Liver (tissue), 7 donors: ENCODE measurements at regions not wholly inside any gene's neighbourhood (a gene's known extent, or its start where the extent isn't known, plus 50 kb on each side); places are given as distances from the start of the nearest gene placed in this dataset.

Source experiments
- DNase-seq: peaks from one replicate; pipeline ENCODE4 v3.0.0-alpha.2; 2017; ENCODE audit warnings: low spot score
- H3K27ac ChIP-seq, 2 donors: one replicate each; pipeline ENCODE4 v1.7.0; 2013; ENCODE audit warnings: inconsistent platforms in 2 of 2, low read length in 2 of 2, control low read depth in 1 of 2, low read depth in 1 of 2, mild to moderate bottlenecking in 1 of 2
- H3K27me3 ChIP-seq, 4 donors: one replicate each; pipeline versions ENCODE4 v1.6.1 to v1.7.0; 2013; ENCODE audit warnings: low read length in 3 of 4, inconsistent platforms in 1 of 4, mild to moderate bottlenecking in 1 of 4, moderate library complexity in 1 of 4; ENCODE audit not compliant: control insufficient read depth in 4 of 4, insufficient read depth in 4 of 4
- H3K36me3 ChIP-seq, 4 donors: one replicate each; pipeline versions ENCODE4 v1.6.1 to v1.7.0; 2013; ENCODE audit warnings: low read length in 3 of 4, mild to moderate bottlenecking in 3 of 4, low read depth in 1 of 4, moderate library complexity in 1 of 4; ENCODE audit not compliant: control insufficient read depth in 4 of 4, insufficient read depth in 3 of 4
- H3K4me1 ChIP-seq, 4 donors: one replicate each; pipeline versions ENCODE4 v1.6.1 to v1.7.0; 2013; ENCODE audit warnings: low read length in 3 of 4, mild to moderate bottlenecking in 3 of 4, moderate library complexity in 1 of 4; ENCODE audit not compliant: control insufficient read depth in 4 of 4, insufficient read depth in 4 of 4
- H3K4me3 ChIP-seq, 3 donors: one replicate each; pipeline versions ENCODE4 v1.6.1 to v1.7.0; 2013; ENCODE audit warnings: low read length in 3 of 3, control low read depth in 1 of 3, low read depth in 1 of 3, mild to moderate bottlenecking in 1 of 3
- H3K9ac ChIP-seq, 2 donors: one replicate each; pipeline ENCODE4 v1.7.0; 2013; ENCODE audit warnings: low read length in 2 of 2, mild to moderate bottlenecking in 2 of 2, moderate library complexity in 2 of 2, control low read depth in 1 of 2, low read depth in 1 of 2
- H3K9me3 ChIP-seq, 4 donors: one replicate each; pipeline versions ENCODE4 v1.6.1 to v1.7.0; 2013; ENCODE audit warnings: low read length in 3 of 4; ENCODE audit not compliant: control insufficient read depth in 4 of 4
- EGR1 ChIP-seq, 2 donors: IDR thresholded peaks; 2 replicates each; pipeline ENCODE4 v1.6.1; 2016 to 2018; ENCODE audit warnings: antibody characterized with exemption in 2 of 2, low read depth in 2 of 2
- FOXA1 ChIP-seq: IDR thresholded peaks from 2 replicates; pipeline ENCODE4 v1.6.1; 2016; ENCODE audit warnings: antibody characterized with exemption
- FOXA2 ChIP-seq: IDR thresholded peaks from 2 replicates; pipeline ENCODE4 v1.6.1; 2016; ENCODE audit warnings: antibody characterized with exemption
- HNF4A ChIP-seq, 2 donors: conservative IDR thresholded peaks; 2 replicates each; pipeline ENCODE4 v1.6.1; 2016; ENCODE audit warnings: antibody characterized with exemption in 2 of 2, mild to moderate bottlenecking in 2 of 2
- HNF4G ChIP-seq: IDR thresholded peaks from 2 replicates; pipeline ENCODE4 v1.6.1; 2016; ENCODE audit warnings: antibody characterized with exemption
- JUND ChIP-seq, 2 donors: IDR thresholded peaks; 2 replicates each; pipeline ENCODE4 v1.6.1; 2016; ENCODE audit warnings: antibody characterized with exemption in 2 of 2
- NR2F2 ChIP-seq: IDR thresholded peaks from 2 replicates; pipeline ENCODE4 v1.6.1; 2016; ENCODE audit warnings: antibody characterized with exemption
- RXRA ChIP-seq, 2 donors: IDR thresholded peaks; 2 replicates each; pipeline ENCODE4 v1.6.1; 2017 to 2018; ENCODE audit warnings: antibody characterized with exemption in 2 of 2, mild to moderate bottlenecking in 1 of 2
- SP1 ChIP-seq: IDR thresholded peaks from 2 replicates; pipeline ENCODE4 v1.6.1; 2018; ENCODE audit warnings: antibody characterized with exemption, mild to moderate bottlenecking
- TAF1 ChIP-seq: conservative IDR thresholded peaks from 2 replicates; pipeline ENCODE4 v1.6.1; 2016; ENCODE audit warnings: antibody characterized with exemption, mild to moderate bottlenecking
- YY1 ChIP-seq: IDR thresholded peaks from 2 replicates; pipeline ENCODE4 v1.6.1; 2016; ENCODE audit warnings: antibody characterized with exemption, mild to moderate bottlenecking
- whole genome bisulfite sequencing: extraction: QIAGEN DNeasy Blood & Tissue Kit; methylation state at CpG from one replicate; pipeline ENCODE4 v1.1.7; 2013; 5-methylcytosine and 5-hydroxymethylcytosine counted together
- TF ChIP-seq, protein P1 (sequence below): IDR thresholded peaks from 2 replicates; pipeline ENCODE4 v1.6.1; 2016; ENCODE audit warnings: antibody characterized with exemption
- TF ChIP-seq, protein P2 (sequence below): IDR thresholded peaks from 2 replicates; pipeline ENCODE4 v1.6.1; 2016; ENCODE audit warnings: antibody characterized with exemption
- TF ChIP-seq, protein P3 (sequence below): IDR thresholded peaks from 2 replicates; pipeline ENCODE4 v1.6.1; 2016; ENCODE audit warnings: antibody characterized with exemption
- TF ChIP-seq, protein P4 (sequence below): IDR thresholded peaks from 2 replicates; pipeline ENCODE4 v1.6.1; 2016; ENCODE audit warnings: antibody characterized with exemption, mild to moderate bottlenecking
- donor health status: healthy.
- donor health status: healthy.
- donor health status: healthy.
- donor health status: healthy.

DNA sequence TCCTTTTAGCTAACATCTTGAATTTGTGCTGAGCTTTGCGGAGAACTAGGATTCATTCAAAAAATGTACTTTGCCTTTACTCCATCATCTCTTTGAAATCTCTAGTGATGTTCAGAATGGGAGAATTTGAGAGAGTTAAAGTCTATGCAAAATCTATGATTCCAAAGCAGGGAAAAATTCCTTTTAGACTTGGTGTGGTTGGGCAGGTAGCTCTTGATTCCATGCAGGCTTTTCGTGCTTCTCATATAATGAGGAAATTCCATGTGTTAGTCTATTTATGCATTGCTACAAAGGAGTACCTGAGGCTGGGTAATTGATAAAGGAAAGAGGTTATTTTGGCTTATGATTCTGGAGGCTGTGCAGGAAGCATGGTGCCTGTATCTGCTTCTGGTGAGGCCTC lies 258.9 kb upstream of the EPHA4 start:
- no peak for DNase-seq
- Histone ChIP-seq H3K9me3 (no peaks in the 10 kb centered on the region), H3K4me3 (no peak overlapping the region), H3K4me1 (no peaks in the 10 kb centered on the region), H3K27ac (no peak overlapping the region), H3K9ac (no peak overlapping the region), H3K36me3 (no peaks in the 10 kb centered on the region), H3K27me3 (no peaks in the 10 kb centered on the region)
- TF ChIP-seq, protein P1, sequence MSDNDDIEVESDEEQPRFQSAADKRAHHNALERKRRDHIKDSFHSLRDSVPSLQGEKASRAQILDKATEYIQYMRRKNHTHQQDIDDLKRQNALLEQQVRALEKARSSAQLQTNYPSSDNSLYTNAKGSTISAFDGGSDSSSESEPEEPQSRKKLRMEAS, result no peak
- TF ChIP-seq FOXA1 (no peak), FOXA2 (no peak), EGR1 (IDR thresholded peaks at IDR 0.05; ENCODE audit: low read depth in 2 of 2) (no peak), HNF4A (conservative IDR thresholded peaks at IDR 0.05) (no peak), HNF4G (no peak), JUND (IDR thresholded peaks at IDR 0.05) (no peak), YY1 (no peak), TAF1 (no peak), SP1 (no peak), NR2F2 (no peak), RXRA (IDR thresholded peaks at IDR 0.05) (no peak)
- TF ChIP-seq, protein P2, sequence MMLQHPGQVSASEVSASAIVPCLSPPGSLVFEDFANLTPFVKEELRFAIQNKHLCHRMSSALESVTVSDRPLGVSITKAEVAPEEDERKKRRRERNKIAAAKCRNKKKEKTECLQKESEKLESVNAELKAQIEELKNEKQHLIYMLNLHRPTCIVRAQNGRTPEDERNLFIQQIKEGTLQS, result no peak
- TF ChIP-seq, protein P3, sequence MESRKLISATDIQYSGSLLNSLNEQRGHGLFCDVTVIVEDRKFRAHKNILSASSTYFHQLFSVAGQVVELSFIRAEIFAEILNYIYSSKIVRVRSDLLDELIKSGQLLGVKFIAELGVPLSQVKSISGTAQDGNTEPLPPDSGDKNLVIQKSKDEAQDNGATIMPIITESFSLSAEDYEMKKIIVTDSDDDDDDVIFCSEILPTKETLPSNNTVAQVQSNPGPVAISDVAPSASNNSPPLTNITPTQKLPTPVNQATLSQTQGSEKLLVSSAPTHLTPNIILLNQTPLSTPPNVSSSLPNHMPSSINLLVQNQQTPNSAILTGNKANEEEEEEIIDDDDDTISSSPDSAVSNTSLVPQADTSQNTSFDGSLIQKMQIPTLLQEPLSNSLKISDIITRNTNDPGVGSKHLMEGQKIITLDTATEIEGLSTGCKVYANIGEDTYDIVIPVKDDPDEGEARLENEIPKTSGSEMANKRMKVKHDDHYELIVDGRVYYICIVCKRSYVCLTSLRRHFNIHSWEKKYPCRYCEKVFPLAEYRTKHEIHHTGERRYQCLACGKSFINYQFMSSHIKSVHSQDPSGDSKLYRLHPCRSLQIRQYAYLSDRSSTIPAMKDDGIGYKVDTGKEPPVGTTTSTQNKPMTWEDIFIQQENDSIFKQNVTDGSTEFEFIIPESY, result no peak
- TF ChIP-seq, protein P4, sequence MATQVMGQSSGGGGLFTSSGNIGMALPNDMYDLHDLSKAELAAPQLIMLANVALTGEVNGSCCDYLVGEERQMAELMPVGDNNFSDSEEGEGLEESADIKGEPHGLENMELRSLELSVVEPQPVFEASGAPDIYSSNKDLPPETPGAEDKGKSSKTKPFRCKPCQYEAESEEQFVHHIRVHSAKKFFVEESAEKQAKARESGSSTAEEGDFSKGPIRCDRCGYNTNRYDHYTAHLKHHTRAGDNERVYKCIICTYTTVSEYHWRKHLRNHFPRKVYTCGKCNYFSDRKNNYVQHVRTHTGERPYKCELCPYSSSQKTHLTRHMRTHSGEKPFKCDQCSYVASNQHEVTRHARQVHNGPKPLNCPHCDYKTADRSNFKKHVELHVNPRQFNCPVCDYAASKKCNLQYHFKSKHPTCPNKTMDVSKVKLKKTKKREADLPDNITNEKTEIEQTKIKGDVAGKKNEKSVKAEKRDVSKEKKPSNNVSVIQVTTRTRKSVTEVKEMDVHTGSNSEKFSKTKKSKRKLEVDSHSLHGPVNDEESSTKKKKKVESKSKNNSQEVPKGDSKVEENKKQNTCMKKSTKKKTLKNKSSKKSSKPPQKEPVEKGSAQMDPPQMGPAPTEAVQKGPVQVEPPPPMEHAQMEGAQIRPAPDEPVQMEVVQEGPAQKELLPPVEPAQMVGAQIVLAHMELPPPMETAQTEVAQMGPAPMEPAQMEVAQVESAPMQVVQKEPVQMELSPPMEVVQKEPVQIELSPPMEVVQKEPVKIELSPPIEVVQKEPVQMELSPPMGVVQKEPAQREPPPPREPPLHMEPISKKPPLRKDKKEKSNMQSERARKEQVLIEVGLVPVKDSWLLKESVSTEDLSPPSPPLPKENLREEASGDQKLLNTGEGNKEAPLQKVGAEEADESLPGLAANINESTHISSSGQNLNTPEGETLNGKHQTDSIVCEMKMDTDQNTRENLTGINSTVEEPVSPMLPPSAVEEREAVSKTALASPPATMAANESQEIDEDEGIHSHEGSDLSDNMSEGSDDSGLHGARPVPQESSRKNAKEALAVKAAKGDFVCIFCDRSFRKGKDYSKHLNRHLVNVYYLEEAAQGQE, result no peak
- 79% methylated on average over 2 of the region's 2 CpGs for WGBS

DNA sequence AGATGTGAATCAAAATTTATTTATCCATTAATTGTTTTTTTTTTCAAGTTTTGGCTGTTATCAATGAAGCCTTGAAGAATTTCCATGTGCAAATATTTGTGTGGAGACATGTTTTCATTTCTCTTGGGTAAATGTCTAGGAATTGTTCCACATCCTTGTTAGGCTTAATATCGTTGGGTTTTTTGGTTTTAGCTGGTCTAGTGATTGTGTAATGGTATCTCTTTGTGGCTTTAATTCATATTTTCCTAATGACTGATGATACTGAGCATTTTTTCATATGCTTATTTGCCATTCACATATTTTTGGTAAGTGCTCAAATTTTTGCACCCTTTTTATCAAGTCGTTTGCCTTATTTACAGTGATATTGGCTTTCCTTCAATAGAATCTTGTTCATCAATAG lies 250.3 kb upstream of the EPHA4 start:
- WGBS, result 68% methylated on average over 2 of the region's 2 CpGs
- H3K36me3 ChIP-seq, result no peaks in the 10 kb centered on the region
- no peaks in the 10 kb centered on the region for H3K27me3 ChIP-seq
- no peaks in the 10 kb centered on the region for H3K4me1 ChIP-seq
- H3K9ac ChIP-seq, result no peak overlapping the region
- TF ChIP-seq SP1 (no peak), YY1 (no peak), FOXA2 (no peak)
- no peak for DNase-seq
- no peak overlapping the region for H3K27ac ChIP-seq
- no peaks in the 10 kb centered on the region for H3K9me3 ChIP-seq
- H3K4me3 ChIP-seq, result no peak overlapping the region
